ENCODE measurements at regions not wholly inside any gene's neighbourhood (a gene's known extent, or its start where the extent isn't known, plus 50 kb on each side); places are given as distances from the start of the nearest gene placed in this dataset.

- Mint-ChIP-seq H3K27ac (no peak overlapping the region), H3K9me3 (no peaks in the 10 kb centered on the region), H3K4me1 (no peaks in the 10 kb centered on the region), H3K36me3 (ENCODE audit: low read depth) (no peaks in the 10 kb centered on the region), H3K4me3 (no peak overlapping the region), H3K27me3 (no peaks in the 10 kb centered on the region)
- intact Hi-C loops (cut with micrococcal nuclease) = no loop called here
- no peak for ATAC-seq (ENCODE audit: low read depth)
- ChIA-PET POLR2A (no interaction called here), CTCF (no interaction called here)
- no peak for DNase-seq
- TF ChIP-seq, protein P1, sequence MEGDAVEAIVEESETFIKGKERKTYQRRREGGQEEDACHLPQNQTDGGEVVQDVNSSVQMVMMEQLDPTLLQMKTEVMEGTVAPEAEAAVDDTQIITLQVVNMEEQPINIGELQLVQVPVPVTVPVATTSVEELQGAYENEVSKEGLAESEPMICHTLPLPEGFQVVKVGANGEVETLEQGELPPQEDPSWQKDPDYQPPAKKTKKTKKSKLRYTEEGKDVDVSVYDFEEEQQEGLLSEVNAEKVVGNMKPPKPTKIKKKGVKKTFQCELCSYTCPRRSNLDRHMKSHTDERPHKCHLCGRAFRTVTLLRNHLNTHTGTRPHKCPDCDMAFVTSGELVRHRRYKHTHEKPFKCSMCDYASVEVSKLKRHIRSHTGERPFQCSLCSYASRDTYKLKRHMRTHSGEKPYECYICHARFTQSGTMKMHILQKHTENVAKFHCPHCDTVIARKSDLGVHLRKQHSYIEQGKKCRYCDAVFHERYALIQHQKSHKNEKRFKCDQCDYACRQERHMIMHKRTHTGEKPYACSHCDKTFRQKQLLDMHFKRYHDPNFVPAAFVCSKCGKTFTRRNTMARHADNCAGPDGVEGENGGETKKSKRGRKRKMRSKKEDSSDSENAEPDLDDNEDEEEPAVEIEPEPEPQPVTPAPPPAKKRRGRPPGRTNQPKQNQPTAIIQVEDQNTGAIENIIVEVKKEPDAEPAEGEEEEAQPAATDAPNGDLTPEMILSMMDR (IDR thresholded peaks at IDR 0.05) = no peak
Observed at GRCh38 chr14:54137614-54137961, 181.0 kb upstream of the BMP4 start.

GRCh38 chr14:54138024-54138353 lies 181.4 kb upstream of the BMP4 start:
- H3K4me3 Mint-ChIP-seq = no peak overlapping the region
- no peaks in the 10 kb centered on the region for H3K4me1 Mint-ChIP-seq
- POLR2A ChIA-PET = no interaction called here
- TF ChIP-seq, protein P1 (IDR thresholded peaks at IDR 0.05) = no peak
- CTCF ChIA-PET = no interaction called here
- H3K27me3 Mint-ChIP-seq = no peaks in the 10 kb centered on the region
- no peaks in the 10 kb centered on the region for H3K9me3 Mint-ChIP-seq
- ATAC-seq (ENCODE audit: low read depth) = no peak
- no peak for DNase-seq
- H3K36me3 Mint-ChIP-seq (ENCODE audit: low read depth) = no peaks in the 10 kb centered on the region
- intact Hi-C loops (cut with micrococcal nuclease) = no loop called here
- no peak overlapping the region for H3K27ac Mint-ChIP-seq

- POLR2A ChIA-PET = no interaction called here
- H3K4me3 Mint-ChIP-seq = no peak overlapping the region
- no peaks in the 10 kb centered on the region for H3K27me3 Mint-ChIP-seq
- intact Hi-C loops (cut with micrococcal nuclease) = no loop called here
- ATAC-seq (ENCODE audit: low read depth) = no peak
- H3K36me3 Mint-ChIP-seq (ENCODE audit: low read depth) = no peaks in the 10 kb centered on the region
- TF ChIP-seq, protein P1 (IDR thresholded peaks at IDR 0.05) = no peak
- H3K27ac Mint-ChIP-seq = no peak overlapping the region
- H3K4me1 Mint-ChIP-seq = no peaks in the 10 kb centered on the region
- DNase-seq = no peak
- CTCF ChIA-PET = no interaction called here
- no peaks in the 10 kb centered on the region for H3K9me3 Mint-ChIP-seq
Observed at GRCh38 chr14:54138354-54139038, 181.9 kb upstream of the BMP4 start.

- Mint-ChIP-seq H3K4me1 (no peaks in the 10 kb centered on the region), H3K27ac (no peak overlapping the region), H3K4me3 (no peak overlapping the region), H3K9me3 (no peaks in the 10 kb centered on the region), H3K36me3 (ENCODE audit: low read depth) (no peaks in the 10 kb centered on the region), H3K27me3 (no peaks in the 10 kb centered on the region)
- ChIA-PET CTCF (interaction anchor here (0.6 kb wide), 1 partner anchor 119 kb away, joined by 3 read pairs; no protein-coding TSS in a partner anchor), POLR2A (no interaction called here)
- TF ChIP-seq, protein P1 (IDR thresholded peaks at IDR 0.05) = no peak
- ATAC-seq (ENCODE audit: low read depth) (no peak), DNase-seq (no peak)
- intact Hi-C loops (cut with micrococcal nuclease) = no loop called here
Observed at GRCh38 chr14:54140551-54140950, 183.9 kb upstream of the BMP4 start.

DNA sequence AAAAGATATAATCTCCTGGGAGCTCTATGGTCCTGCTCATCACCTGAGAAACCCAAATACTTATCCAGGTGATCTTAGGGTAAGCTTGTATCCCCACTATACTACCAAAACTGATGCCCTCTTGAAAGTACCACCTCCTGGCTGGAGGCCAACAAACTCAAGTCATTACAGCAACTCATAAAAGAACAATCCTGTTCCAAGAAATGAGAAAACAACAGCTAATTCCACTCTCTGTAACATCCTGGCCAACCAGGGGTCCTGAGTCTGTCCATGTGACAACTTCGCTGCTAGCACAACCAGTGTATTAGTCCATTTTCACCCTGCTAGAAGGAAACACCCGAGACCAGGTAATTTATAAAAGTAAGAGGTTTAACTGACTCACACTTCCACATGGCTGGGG lies 190.0 kb upstream of the BMP4 start:
- CTCF ChIA-PET = no interaction called here
- H3K36me3 Mint-ChIP-seq (ENCODE audit: low read depth) = no peaks in the 10 kb centered on the region
- H3K4me3 Mint-ChIP-seq = no peak overlapping the region
- no peak for DNase-seq
- TF ChIP-seq, protein P1 (IDR thresholded peaks at IDR 0.05) = no peak
- no peak for ATAC-seq (ENCODE audit: low read depth)
- H3K9me3 Mint-ChIP-seq = peaks cover 13% of the 10 kb centered on the region
- H3K27ac Mint-ChIP-seq = no peak overlapping the region
- no peaks in the 10 kb centered on the region for H3K4me1 Mint-ChIP-seq
- H3K27me3 Mint-ChIP-seq = no peaks in the 10 kb centered on the region
- intact Hi-C loops (cut with micrococcal nuclease) = no loop called here
- POLR2A ChIA-PET = no interaction called here
